HepG2 (cell line): ENCODE measurements at regions not wholly inside any gene's neighbourhood (a gene's known extent, or its start where the extent isn't known, plus 50 kb on each side); places are given as distances from the start of the nearest gene placed in this dataset.

Experiments
- AHDC1 ChIP-seq: sonication (generic); formaldehyde crosslinking; IDR thresholded peaks from 2 replicates; pipeline ENCODE4 v1.5.1; 2020; ENCODE audit warnings: mild to moderate bottlenecking, missing genetic modification reagents, borderline replicate concordance
- BHLHE40 ChIP-seq: IDR thresholded peaks from 2 replicates; pipeline ENCODE4 v1.6.1; 2011; ENCODE audit warnings: low read length, improper control_type of control experiment
- ZNF282 ChIP-seq: fragments of 450-650 bp; IDR thresholded peaks from 2 replicates; pipeline ENCODE4 v1.6.1; 2018; ENCODE audit not compliant: partially characterized antibody
- TF ChIP-seq, protein P1 (sequence below): sonication (generic); formaldehyde crosslinking; IDR thresholded peaks from 2 replicates; pipeline ENCODE4 v1.4.0; 2020; ENCODE audit warnings: low read depth, mild to moderate bottlenecking, missing genetic modification reagents

- no peak for TF ChIP-seq ZNF282
- TF ChIP-seq BHLHE40, result no peak
- TF ChIP-seq, protein P1, sequence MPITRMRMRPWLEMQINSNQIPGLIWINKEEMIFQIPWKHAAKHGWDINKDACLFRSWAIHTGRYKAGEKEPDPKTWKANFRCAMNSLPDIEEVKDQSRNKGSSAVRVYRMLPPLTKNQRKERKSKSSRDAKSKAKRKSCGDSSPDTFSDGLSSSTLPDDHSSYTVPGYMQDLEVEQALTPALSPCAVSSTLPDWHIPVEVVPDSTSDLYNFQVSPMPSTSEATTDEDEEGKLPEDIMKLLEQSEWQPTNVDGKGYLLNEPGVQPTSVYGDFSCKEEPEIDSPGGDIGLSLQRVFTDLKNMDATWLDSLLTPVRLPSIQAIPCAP (CRISPR knock-in tag), result no peak
- no peak for TF ChIP-seq AHDC1 (CRISPR knock-in tag)
These were observed 560.6 kb upstream of the ID2 start for GRCh38 chr2:8121022-8121825.
